Spleen (tissue), 7 donors: ENCODE measurements at regions not wholly inside any gene's neighbourhood (a gene's known extent, or its start where the extent isn't known, plus 50 kb on each side); places are given as distances from the start of the nearest gene placed in this dataset.

ENCODE experiments used
- CTCF ChIP-seq, 11 experiments: fragments of 200-600 bp in 7 of 11; fragments of 450-650 bp in 4 of 11; sonication (generic) in 4 of 11; IDR thresholded peaks in 8 of 11; conservative IDR thresholded peaks in 3 of 11; 1 replicate in 7 of 11; 2 replicates in 4 of 11; pipeline versions ENCODE4 v1.4.0 to v1.8.0; 2016 to 2021; ENCODE audit warnings: antibody characterized with exemption in 11 of 11, inconsistent platforms in 4 of 11, mild to moderate bottlenecking in 1 of 11
- POLR2A ChIP-seq, 3 donors: fragments of 450-650 bp; IDR thresholded peaks; one replicate each; pipeline ENCODE4 v1.5.1; 2017; ENCODE audit warnings: antibody characterized with exemption in 3 of 3, mild to moderate bottlenecking in 1 of 3
- POLR2AphosphoS5 ChIP-seq, 3 donors: sonication (generic); formaldehyde crosslinking; IDR thresholded peaks; one replicate each; pipeline ENCODE4 v1.5.1; 2017; ENCODE audit warnings: antibody characterized with exemption in 3 of 3
- donor health status: DM: no; HTN: no; CAD: no; lungs with moderate emphysema.
- donor health status: DM: no; HTN: no; CAD: no.
- donor health status: DM: no; HTN: no; CAD: no.

DNA sequence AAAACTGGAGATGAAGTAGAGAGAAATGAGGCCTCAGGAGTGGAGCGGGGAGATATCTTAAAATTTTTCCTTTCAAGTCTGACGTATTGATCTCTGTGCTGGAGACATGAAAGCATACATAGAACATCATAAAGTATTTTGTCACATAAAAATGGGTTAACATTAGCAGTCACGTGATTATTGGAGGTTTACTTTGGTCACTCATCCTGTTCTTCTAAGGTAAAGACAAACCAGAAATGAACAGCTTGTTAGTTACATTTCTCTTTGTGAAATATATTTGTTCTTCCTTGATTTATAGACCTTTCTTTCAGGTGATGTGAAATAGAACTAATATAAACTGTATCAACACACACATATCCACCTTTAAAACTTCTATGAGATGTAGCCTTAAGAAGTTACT lies 324.1 kb downstream of the SQOR start:
- no peak for TF ChIP-seq CTCF (IDR thresholded peaks at IDR 0.05 in 8 of 11, conservative IDR thresholded peaks at IDR 0.05 in 3 of 11)
- TF ChIP-seq POLR2A (IDR thresholded peaks at IDR 0.05): no peak
- TF ChIP-seq POLR2AphosphoS5 (IDR thresholded peaks at IDR 0.05): no peak
